GM18508 (cell line): ENCODE measurements at regions not wholly inside any gene's neighbourhood (a gene's known extent, or its start where the extent isn't known, plus 50 kb on each side); places are given as distances from the start of the nearest gene placed in this dataset.

Experiments
- ATAC-seq: cut with Tn5 transposase; IDR thresholded peaks from one replicate; pipeline ENCODE4 v1.9.1; 2021; ENCODE audit warnings: moderate number of reproducible peaks; ENCODE audit not compliant: insufficient read depth, unreplicated experiment

DNA sequence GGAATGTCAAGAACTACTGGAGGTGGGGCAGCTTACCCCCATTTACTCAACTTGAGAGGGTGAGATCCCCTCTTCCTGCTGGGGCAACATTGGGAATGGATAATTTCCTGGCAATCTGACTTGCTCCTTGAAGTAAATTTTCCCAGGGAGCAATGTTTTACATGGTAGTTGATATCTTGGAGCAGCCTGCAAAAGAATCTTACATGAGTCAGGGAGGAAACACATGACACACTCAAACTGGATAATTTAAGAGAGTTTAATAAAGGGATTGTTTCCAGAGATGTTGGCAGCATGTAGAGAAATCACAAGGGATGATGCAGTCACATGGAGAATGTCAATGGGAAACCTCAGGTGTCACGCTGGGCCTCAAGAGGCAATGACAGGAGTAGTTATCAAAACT lies 212.5 kb downstream of the GAS1 start:
- ATAC-seq: no peak

DNA sequence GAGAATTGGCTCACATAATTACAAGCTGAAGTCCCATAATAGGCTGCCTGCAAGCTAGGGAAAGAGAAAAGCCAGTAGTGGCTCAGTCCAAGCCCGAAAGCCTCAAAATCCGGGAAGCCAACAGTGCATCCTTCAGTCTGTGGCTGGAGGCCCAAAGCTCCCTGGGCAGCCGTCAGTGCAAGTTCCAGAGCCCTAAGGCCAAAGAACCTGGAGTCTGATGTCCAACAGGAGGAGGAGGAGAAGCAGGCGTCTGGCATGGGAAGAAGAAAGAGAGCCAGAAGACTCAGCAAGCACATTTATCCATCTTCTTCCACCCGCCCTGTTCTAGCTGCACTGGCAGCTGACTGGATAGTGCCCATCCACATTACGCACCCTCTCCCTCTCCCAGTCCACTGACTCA lies 213.4 kb downstream of the GAS1 start:
- no peak for ATAC-seq

DNA sequence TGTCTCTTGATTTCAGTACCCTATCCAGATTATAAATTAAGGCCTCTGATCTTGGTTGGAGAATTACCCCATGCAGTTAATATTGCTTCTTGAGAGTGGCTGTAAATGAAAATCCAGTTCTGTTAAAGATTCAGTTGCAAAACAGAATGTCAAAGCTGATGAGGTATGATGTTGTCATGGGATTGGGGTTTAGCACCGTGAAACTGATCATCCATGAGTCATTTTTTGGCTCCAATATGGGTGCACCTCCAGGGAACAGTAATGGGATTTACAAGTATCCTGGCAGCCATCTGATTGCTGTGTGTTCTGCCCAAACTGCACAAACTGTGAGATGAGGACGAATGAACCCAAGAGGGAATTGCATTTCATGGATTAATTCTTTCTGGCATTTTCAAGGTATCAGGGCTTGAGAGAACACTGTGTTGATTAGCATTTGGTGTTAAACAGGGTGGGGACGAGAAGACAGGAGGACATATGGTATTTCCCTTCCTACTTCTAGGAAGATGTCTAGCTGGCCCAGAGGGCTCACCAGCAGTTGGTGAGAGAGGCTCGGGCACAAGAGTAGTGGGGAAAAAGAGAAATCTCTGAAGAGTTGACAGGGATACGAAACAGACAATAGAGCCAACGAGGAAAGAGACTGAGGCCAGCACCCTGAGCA lies 214.7 kb downstream of the GAS1 start:
- no peak for ATAC-seq

- no peak for ATAC-seq
These were observed 215.7 kb downstream of the GAS1 start for GRCh38 chr9:86731511-86732063.

GRCh38 chr9:86730163-86730928 lies 217.0 kb downstream of the GAS1 start:
- ATAC-seq: no peak

- no peak for ATAC-seq
These were observed 222.8 kb downstream of the GAS1 start for GRCh38 chr9:86724529-86724928.

GRCh38 chr9:86723346-86723745 lies 224.0 kb downstream of the GAS1 start:
- ATAC-seq: no peak

DNA sequence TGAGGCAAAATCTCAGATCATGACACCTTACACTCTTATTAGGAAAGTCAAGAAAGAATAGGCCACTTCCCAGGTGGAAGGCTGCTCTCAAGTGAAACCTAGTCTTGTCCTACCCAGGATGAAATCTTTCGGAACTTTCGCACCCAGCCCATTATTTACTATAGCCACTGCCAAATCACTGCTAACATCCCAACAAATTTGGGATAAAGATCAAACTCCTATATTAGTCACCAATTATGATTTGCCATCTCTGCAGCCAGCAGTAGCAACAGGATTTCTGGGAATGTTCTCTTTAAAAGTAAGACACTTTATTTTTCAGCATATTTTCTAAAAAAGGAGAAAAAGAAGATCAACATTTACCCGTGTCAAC lies 224.6 kb downstream of the GAS1 start:
- ATAC-seq: no peak

DNA sequence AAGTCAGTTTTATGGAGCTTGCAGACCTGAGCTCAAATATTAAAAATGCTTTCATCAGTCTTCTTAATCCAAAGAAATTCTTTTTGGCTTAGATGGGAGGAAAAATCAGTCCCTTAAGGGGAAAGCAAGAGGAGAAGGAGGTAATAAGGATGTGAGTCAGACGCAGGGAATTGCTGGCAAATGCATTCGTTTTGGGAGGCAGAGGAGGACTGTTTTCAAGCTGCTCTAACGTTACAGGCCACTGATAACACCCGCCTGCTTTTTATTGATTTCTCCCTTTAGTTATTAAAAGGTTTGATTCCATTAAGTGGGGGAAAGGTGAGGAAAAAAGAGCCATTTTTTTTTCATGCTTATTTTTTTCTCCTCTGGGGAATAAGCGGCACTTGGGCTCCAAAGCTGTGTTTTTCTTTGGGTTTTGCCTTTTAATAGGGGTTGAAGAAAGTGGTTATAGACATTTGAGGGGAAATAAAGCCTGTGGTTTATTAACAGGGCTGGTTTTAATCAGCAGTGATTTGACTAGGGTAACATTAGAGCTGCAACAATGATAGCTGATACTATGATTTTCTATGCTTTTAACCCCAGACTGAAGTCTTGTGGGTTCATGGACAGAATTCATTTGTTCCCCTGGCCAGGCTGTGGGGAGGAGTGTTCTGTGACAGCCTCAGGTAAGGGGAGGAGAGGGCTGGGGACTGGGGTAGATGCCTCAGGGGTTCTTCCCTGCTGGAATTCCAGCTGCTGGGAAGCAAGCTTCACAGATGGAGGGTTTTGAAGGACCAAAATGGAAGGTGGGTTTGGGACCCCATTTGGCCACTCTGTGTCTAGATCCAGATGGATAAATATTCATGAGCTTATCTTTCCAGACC lies 225.2 kb downstream of the GAS1 start:
- no peak for ATAC-seq

DNA sequence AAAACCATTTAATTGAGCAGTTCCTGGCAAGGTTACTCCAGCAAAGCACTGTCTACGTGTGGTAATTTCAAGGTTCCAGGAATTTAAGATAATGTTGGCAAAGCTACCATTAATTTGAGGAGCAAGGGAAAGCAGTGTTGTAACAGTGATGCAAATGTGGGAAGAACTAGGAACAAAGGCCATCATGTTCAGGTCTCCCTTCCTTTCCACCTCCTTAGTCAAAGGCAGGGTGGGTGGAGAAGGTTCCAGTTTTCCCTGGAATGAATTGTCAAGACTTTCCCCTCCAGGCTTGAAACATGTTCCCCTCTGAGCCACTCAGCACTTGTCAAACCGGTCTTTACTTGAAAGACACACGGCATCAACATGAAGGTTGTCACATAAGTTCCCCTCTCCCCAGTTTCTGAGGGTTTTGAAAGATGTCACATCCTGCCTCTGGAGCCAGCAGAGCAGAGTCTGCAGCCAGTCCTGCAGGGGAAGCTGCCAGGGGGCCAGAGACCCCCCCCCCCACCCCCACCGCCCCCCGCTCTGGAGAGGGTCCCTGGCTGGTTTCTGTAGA lies 226.0 kb downstream of the GAS1 start:
- ATAC-seq: no peak

DNA sequence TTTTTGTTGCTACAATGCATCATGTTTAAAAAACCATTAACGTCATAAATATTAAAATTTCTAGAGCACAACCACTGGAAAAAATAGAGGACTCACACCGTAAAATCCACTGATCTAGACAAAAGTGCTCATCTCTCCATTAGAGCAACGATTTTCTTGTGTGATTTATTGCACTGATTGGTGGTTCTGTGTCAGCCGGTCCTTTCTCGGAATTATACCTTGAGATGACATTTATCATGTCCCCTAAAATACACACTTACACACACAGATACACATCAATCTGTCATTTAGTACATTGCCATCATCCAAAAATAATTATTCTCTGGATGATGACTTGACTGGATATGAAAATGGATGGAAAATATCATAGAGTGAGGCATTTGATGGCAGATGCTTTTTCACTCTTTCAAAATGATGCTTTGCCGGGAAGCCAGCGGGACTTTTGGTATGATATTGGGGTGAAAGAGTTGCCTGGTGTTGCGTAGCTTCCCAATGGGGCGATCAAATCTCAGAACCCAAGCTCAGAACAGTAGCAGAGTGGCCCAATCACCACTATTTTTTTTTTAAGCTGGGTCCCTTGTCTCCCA lies 226.6 kb downstream of the GAS1 start:
- no peak for ATAC-seq

GRCh38 chr9:86718388-86719049 lies 228.8 kb downstream of the GAS1 start:
- ATAC-seq: no peak

GRCh38 chr9:86716326-86716922 lies 230.9 kb downstream of the GAS1 start:
- ATAC-seq: no peak

GRCh38 chr9:86714999-86715398 lies 232.3 kb downstream of the GAS1 start:
- no peak for ATAC-seq

GRCh38 chr9:86713970-86714369 lies 233.3 kb downstream of the GAS1 start:
- ATAC-seq: no peak

DNA sequence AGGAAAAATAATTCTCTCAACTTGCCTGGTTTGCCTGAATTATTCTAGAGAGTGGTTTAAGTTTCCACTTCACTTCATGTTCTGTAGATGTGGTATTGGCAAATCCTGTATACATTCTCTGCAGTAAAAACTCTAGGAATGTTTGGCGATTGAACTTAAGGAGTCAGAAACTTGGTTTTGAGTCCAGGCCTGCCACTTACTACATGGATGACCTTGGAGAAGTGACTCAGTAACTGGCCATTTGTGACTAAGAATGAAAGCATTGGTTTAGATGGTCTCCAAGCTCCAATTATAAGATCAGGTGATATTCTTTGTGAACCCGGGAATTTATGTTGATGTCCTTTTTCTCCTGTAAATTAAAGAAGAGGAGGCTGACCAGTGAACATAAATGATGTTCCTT lies 233.8 kb downstream of the GAS1 start:
- no peak for ATAC-seq

DNA sequence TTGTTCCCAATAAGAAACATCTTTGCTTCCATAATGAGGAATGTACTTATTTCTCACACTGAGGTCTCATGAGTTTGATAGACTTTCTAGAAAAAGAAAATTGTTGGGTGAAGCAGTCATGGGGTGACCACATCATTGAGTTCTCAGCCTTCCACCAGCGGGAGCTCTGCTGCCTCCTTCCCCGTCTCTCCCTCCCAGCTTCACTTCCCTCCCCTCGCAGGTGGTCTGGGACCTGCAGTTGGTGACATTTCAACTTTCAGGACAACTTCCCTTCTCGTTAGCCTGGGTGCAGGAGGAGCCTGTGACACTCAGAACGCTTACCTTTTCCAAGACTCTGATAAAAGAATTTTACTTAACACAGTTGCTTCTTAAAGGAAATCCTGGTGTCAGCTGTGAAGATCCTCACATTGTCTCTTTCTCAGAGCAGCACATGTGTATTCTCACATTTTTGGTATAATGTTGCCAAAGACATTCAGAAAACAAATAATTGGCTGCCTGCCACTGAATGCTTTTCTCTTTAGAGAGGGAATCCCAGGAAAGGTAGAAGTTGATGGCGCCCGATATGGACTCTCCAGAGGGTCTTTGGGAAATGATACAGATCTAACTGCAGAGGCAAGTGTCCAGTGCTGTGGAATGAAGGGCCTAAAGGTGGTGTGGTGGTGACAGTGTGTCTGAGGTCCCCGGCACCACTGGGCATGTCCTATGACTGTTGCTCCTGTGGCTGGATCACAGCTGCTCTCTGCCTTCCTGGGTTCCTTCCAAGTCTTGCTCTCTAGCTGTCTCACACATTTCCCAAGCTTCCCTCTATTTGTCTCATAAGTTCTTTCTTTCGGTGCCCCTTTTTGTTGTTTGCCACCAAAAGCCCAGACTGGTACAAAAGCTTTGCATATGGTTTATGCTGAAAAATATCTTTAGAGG lies 238.1 kb downstream of the GAS1 start:
- no peak for ATAC-seq

GRCh38 chr9:86707932-86708510 lies 239.3 kb downstream of the GAS1 start:
- no peak for ATAC-seq
